IMR-90 (cell line): ENCODE measurements at regions not wholly inside any gene's neighbourhood (a gene's known extent, or its start where the extent isn't known, plus 50 kb on each side); places are given as distances from the start of the nearest gene placed in this dataset.

Experiments
- ATAC-seq: fragments of 200-7000 bp; cut with Tn5 transposase; 2 replicates; pipeline ENCODE4 v1.9.1; 2020; ENCODE audit warnings: low read depth, mild to moderate bottlenecking, moderate library complexity
- BruUV-seq: library from RNA; stranded (reverse); fragments of 400-500 nt; replicated peaks from 2 replicates; lab custom pipeline; 2021; lab: Mats Ljungman, UMichigan
- CTCF ChIA-PET: fragments of 300-600 bp; formaldehyde crosslinking; extraction: SDS; loops from one replicate; lab custom pipeline; 2021; ENCODE audit warnings: antibody characterized with exemption; lab: Yijun Ruan, JAX
- POLR2A ChIA-PET: fragments of 300-600 bp; sonication (Branson Sonifier 250); formaldehyde crosslinking; loops from one replicate; lab custom pipeline; 2022; ENCODE audit warnings: antibody characterized with exemption; ENCODE audit not compliant: unreplicated experiment; lab: Charles Lee
- DNase-seq: peaks from one replicate; pipeline ENCODE4 v3.0.0; 2013
- H2AFZ ChIP-seq: replicated peaks from 2 replicates; pipeline ENCODE3; 2013; ENCODE audit warnings: low read length, mild to moderate bottlenecking; ENCODE audit not compliant: poor library complexity
- H2AK5ac ChIP-seq: 2 replicates; pipeline ENCODE4 v1.6.1; 2013; ENCODE audit warnings: low read depth, low read length, inconsistent platforms
- H2AK9ac ChIP-seq: replicated peaks from 2 replicates; pipeline ENCODE3; 2013; ENCODE audit warnings: mild to moderate bottlenecking, low read depth, low read length, moderate library complexity; ENCODE audit not compliant: poor library complexity
- H2BK120ac ChIP-seq: 2 replicates; pipeline ENCODE4 v1.6.1; 2013; ENCODE audit warnings: low read depth, low read length, inconsistent platforms
- H2BK15ac ChIP-seq: 3 replicates; pipeline ENCODE4 v1.6.1; 2013; ENCODE audit warnings: low read depth, low read length, inconsistent platforms
- H2BK20ac ChIP-seq: 2 replicates; pipeline ENCODE4 v1.6.1; 2013; ENCODE audit warnings: low read depth, mild to moderate bottlenecking, inconsistent platforms, low read length, moderate library complexity
- H2BK5ac ChIP-seq: 2 replicates; pipeline ENCODE4 v1.6.1; 2013; ENCODE audit warnings: mild to moderate bottlenecking, low read depth, low read length, inconsistent platforms; ENCODE audit not compliant: poor library complexity, severe bottlenecking
- H3K14ac ChIP-seq: replicated peaks from 2 replicates; pipeline ENCODE4 v1.6.1; 2013; ENCODE audit warnings: low read depth, low read length, inconsistent platforms
- H3K18ac ChIP-seq: 2 replicates; pipeline ENCODE4 v1.6.1; 2013; ENCODE audit warnings: low read depth, low read length, control low read depth
- H3K23ac ChIP-seq: 2 replicates; pipeline ENCODE4 v1.6.1; 2013; ENCODE audit warnings: low read depth, low read length, inconsistent platforms
- H3K27ac ChIP-seq: 2 replicates; pipeline ENCODE4 v1.5.1; 2013; ENCODE audit warnings: mild to moderate bottlenecking, control low read depth, low read length; ENCODE audit not compliant: insufficient read depth
- H3K27me3 ChIP-seq: 2 replicates; pipeline ENCODE4 v1.6.1; 2013; ENCODE audit warnings: low read length; ENCODE audit not compliant: control insufficient read depth, insufficient read depth
- H3K36me3 ChIP-seq: 2 replicates; pipeline ENCODE4 v1.6.1; 2013; ENCODE audit warnings: low read length, mixed read lengths; ENCODE audit not compliant: control insufficient read depth, insufficient read depth
- H3K4ac ChIP-seq: 2 replicates; pipeline ENCODE4 v1.6.1; 2013; ENCODE audit warnings: low read depth, low read length, inconsistent platforms
- H3K4me1 ChIP-seq: 2 replicates; pipeline ENCODE4 v1.6.1; 2013; ENCODE audit warnings: low read length, mixed read lengths; ENCODE audit not compliant: control insufficient read depth, insufficient read depth
- H3K4me2 ChIP-seq: 2 replicates; pipeline ENCODE4 v1.6.1; 2013; ENCODE audit warnings: low read depth, mild to moderate bottlenecking, control low read depth, low read length, moderate library complexity
- H3K4me3 ChIP-seq: 2 replicates; pipeline ENCODE4 v1.5.1; 2013; ENCODE audit warnings: low read depth, mild to moderate bottlenecking, control low read depth, low read length, moderate library complexity; ENCODE audit not compliant: insufficient read depth
- H3K56ac ChIP-seq: 2 replicates; pipeline ENCODE4 v1.6.1; 2013; ENCODE audit warnings: low read length, inconsistent platforms; ENCODE audit not compliant: insufficient read depth; ENCODE audit errors: extremely low read depth
- H3K79me1 ChIP-seq, 2 experiments: 2 replicates each; pipeline ENCODE4 v1.6.1; 2013; ENCODE audit warnings: low read length in 2 of 2, inconsistent platforms in 1 of 2, low read depth in 1 of 2
- H3K9ac ChIP-seq: 2 replicates; pipeline ENCODE4 v1.6.1; 2013; ENCODE audit warnings: low read depth, low read length, control low read depth
- H3K9me1 ChIP-seq: 2 replicates; pipeline ENCODE4 v1.6.1; 2013; ENCODE audit warnings: low read length, inconsistent platforms; ENCODE audit not compliant: insufficient read depth
- H3K9me3 ChIP-seq: 2 replicates; pipeline ENCODE4 v1.6.1; 2013; ENCODE audit warnings: low read length; ENCODE audit not compliant: control insufficient read depth, insufficient read depth
- H4K20me1 ChIP-seq: 2 replicates; pipeline ENCODE4 v1.6.1; 2013; ENCODE audit warnings: low read length, inconsistent platforms; ENCODE audit not compliant: insufficient read depth
- H4K5ac ChIP-seq: 2 replicates; pipeline ENCODE4 v1.6.1; 2013; ENCODE audit warnings: mild to moderate bottlenecking, low read depth, low read length, control low read depth
- H4K8ac ChIP-seq, 2 experiments: 2 replicates each; pipeline ENCODE4 v1.6.1; 2013; ENCODE audit warnings: low read depth in 2 of 2, low read length in 2 of 2, control low read depth in 1 of 2, inconsistent platforms in 1 of 2
- H4K91ac ChIP-seq: 2 replicates; pipeline ENCODE4 v1.6.1; 2013; ENCODE audit warnings: low read depth, low read length, inconsistent platforms; ENCODE audit not compliant: insufficient read depth
- BHLHE40 ChIP-seq: fragments of 150-350 bp; IDR thresholded peaks from 2 replicates; pipeline ENCODE4 v1.6.1; 2016; ENCODE audit warnings: mild to moderate bottlenecking, low read depth, low read length
- CEBPB ChIP-seq: IDR thresholded peaks from 2 replicates; pipeline ENCODE4 v1.6.1; 2012; ENCODE audit warnings: low read depth, low read length, improper control_type of control experiment
- CHD1 ChIP-seq: IDR thresholded peaks from 2 replicates; pipeline ENCODE4 v1.6.1; 2012; ENCODE audit warnings: low read depth, low read length, improper control_type of control experiment
- CTCF ChIP-seq: conservative IDR thresholded peaks from 2 replicates; pipeline ENCODE4 v1.5.1; 2012; ENCODE audit warnings: mild to moderate bottlenecking, low read depth, low read length, improper control_type of control experiment
- ELK1 ChIP-seq: fragments of 150-350 bp; IDR thresholded peaks from 2 replicates; pipeline ENCODE4 v1.6.1; 2016; ENCODE audit warnings: low read depth, mild to moderate bottlenecking, low read length, moderate library complexity, borderline replicate concordance
- FOS ChIP-seq: fragments of 150-350 bp; IDR thresholded peaks from 2 replicates; pipeline ENCODE4 v1.6.1; 2016; ENCODE audit warnings: low read depth, low read length
- MAFK ChIP-seq: IDR thresholded peaks from 2 replicates; pipeline ENCODE4 v1.6.1; 2012; ENCODE audit warnings: low read depth, low read length, improper control_type of control experiment
- MAZ ChIP-seq: IDR thresholded peaks from 2 replicates; pipeline ENCODE4 v1.6.1; 2012; ENCODE audit warnings: low read depth, mild to moderate bottlenecking, low read length, improper control_type of control experiment, moderate library complexity, borderline replicate concordance
- MXI1 ChIP-seq: IDR thresholded peaks from 2 replicates; pipeline ENCODE4 v1.6.1; 2012; ENCODE audit warnings: low read depth, mild to moderate bottlenecking, low read length, moderate library complexity, borderline replicate concordance
- NFE2L2 ChIP-seq: fragments of 150-350 bp; IDR thresholded peaks from 2 replicates; pipeline ENCODE4 v1.6.1; 2016; ENCODE audit warnings: low read depth, mild to moderate bottlenecking, low read length
- POLR2A ChIP-seq: IDR thresholded peaks from 2 replicates; pipeline ENCODE4 v1.6.1; 2012; ENCODE audit warnings: mild to moderate bottlenecking, low read depth, low read length
- RAD21 ChIP-seq: IDR thresholded peaks from 2 replicates; pipeline ENCODE4 v1.6.1; 2012; ENCODE audit warnings: low read length, improper control_type of control experiment
- RCOR1 ChIP-seq: IDR thresholded peaks from 2 replicates; pipeline ENCODE4 v1.6.1; 2012; ENCODE audit warnings: mild to moderate bottlenecking, low read length, improper control_type of control experiment; ENCODE audit not compliant: insufficient replicate concordance
- RFX5 ChIP-seq: IDR thresholded peaks from 2 replicates; pipeline ENCODE4 v1.8.0; 2012; ENCODE audit warnings: low read depth, mild to moderate bottlenecking, low read length, moderate library complexity
- SMC3 ChIP-seq: fragments of 150-350 bp; IDR thresholded peaks from 2 replicates; pipeline ENCODE4 v1.6.1; 2016; ENCODE audit warnings: low read depth, mild to moderate bottlenecking, antibody characterized with exemption, low read length, moderate library complexity
- USF2 ChIP-seq: fragments of 150-350 bp; IDR thresholded peaks from 2 replicates; pipeline ENCODE4 v1.6.1; 2017; ENCODE audit warnings: mild to moderate bottlenecking, antibody characterized with exemption, low read length, low read depth
- WGBS, 2 experiments: methylation state at CpG; one replicate each; pipeline versions ENCODE4 v1.1.5 to v1.1.7; 2013; ENCODE audit warnings: missing lambda C conversion rate in 2 of 2; ENCODE audit not compliant: insufficient read length in 1 of 2; ENCODE audit errors: extremely low coverage in 2 of 2; 5-methylcytosine and 5-hydroxymethylcytosine counted together
- dilution Hi-C: fragments of 300-500 bp; cut with HindIII; formaldehyde crosslinking; loops from one replicate; pipeline ENCODE4 v1.14.3; 2018; ENCODE audit warnings: low sequenced_read_pairs; ENCODE audit not compliant: unreplicated experiment
- in situ Hi-C: fragments of 300-500 bp; cut with MboI; formaldehyde crosslinking; loops from 3 replicates; pipeline ENCODE4 v1.14.3; 2019; ENCODE audit warnings: low sequenced_read_pairs, inconsistent platforms, mixed read lengths
- intact Hi-C: fragments of 100-400 bp; cut with micrococcal nuclease; formaldehyde crosslinking; loops from 2 replicates; pipeline ENCODE4 v1.10.0; 2022

GRCh38 chr20:29410806-29411457 lies 1846.5 kb upstream of the DEFB115 start:
- H3K27me3 ChIP-seq: no peaks in the 10 kb centered on the region
- BruUV-seq: no TSS peak
- H3K23ac ChIP-seq: no peak overlapping the region
- peaks cover 26% of the 10 kb centered on the region for H3K9me3 ChIP-seq
- H2BK5ac ChIP-seq: no peak overlapping the region
- H2AK9ac ChIP-seq: no peak overlapping the region
- TF ChIP-seq CTCF (no peak), RFX5 (no peak), RCOR1 (no peak), SMC3 (no peak), BHLHE40 (no peak), USF2 (no peak), MAFK (no peak), RAD21 (no peak), NFE2L2 (no peak), CEBPB (no peak), MXI1 (no peak), ELK1 (no peak), FOS (no peak), CHD1 (no peak), POLR2A (no peak), MAZ (no peak)
- no peaks in the 10 kb centered on the region for H3K36me3 ChIP-seq
- H3K4me3 ChIP-seq: no peak overlapping the region
- H3K27ac ChIP-seq: no peak overlapping the region
- no peak overlapping the region for H2AFZ ChIP-seq
- H3K56ac ChIP-seq: no peak overlapping the region
- no peak overlapping the region for H4K5ac ChIP-seq
- H4K91ac ChIP-seq: no peak overlapping the region
- ChIA-PET CTCF (no interaction called here), POLR2A (no interaction called here)
- H2AK5ac ChIP-seq: no peak overlapping the region
- H4K20me1 ChIP-seq: no peaks in the 10 kb centered on the region
- DNase-seq (no peak), ATAC-seq (no peak)
- H3K14ac ChIP-seq: no peak overlapping the region
- H3K4ac ChIP-seq: no peak overlapping the region
- H3K4me2 ChIP-seq: no peak overlapping the region
- no peak overlapping the region for H3K9ac ChIP-seq
- H2BK20ac ChIP-seq: no peak overlapping the region
- WGBS, 2 experiments: 38% methylated on average over 38 of the region's 44 CpGs; no CpG with 5 or more reads in 1 of the 2 experiments
- H3K4me1 ChIP-seq: no peaks in the 10 kb centered on the region
- no peak overlapping the region for H2BK120ac ChIP-seq
- no peaks in the 10 kb centered on the region for H3K79me1 ChIP-seq
- dilution Hi-C loops (no loop called here), intact Hi-C loops (no loop called here), in situ Hi-C loops (no loop called here)
- no peak overlapping the region for H2BK15ac ChIP-seq
- H3K9me1 ChIP-seq: no peaks in the 10 kb centered on the region
- no peak overlapping the region for H3K18ac ChIP-seq
- H4K8ac ChIP-seq: no peak overlapping the region
